BJ (cell line): ENCODE measurements at regions not wholly inside any gene's neighbourhood (a gene's known extent, or its start where the extent isn't known, plus 50 kb on each side); places are given as distances from the start of the nearest gene placed in this dataset.

ENCODE experiments used
- CTCF ChIA-PET: fragments of 350-600 bp; formaldehyde crosslinking; extraction: SDS; loops from one replicate; lab custom pipeline; 2021; ENCODE audit warnings: antibody characterized with exemption, inconsistent platforms; lab: Yijun Ruan, JAX
- POLR2A ChIA-PET: fragments of 300-600 bp; sonication (Branson Sonifier 250); formaldehyde crosslinking; extraction: SDS; loops from one replicate; lab custom pipeline; 2021; ENCODE audit warnings: antibody characterized with exemption; lab: Charles Lee
- DNase-seq: peaks from one replicate; pipeline ENCODE4 v3.0.0-alpha.2; 2011; ENCODE audit warnings: low read depth
- H3K27me3 ChIP-seq: 2 replicates; pipeline ENCODE4 v1.6.0; 2011; ENCODE audit warnings: low read length; ENCODE audit not compliant: control insufficient read depth, insufficient read depth
- H3K36me3 ChIP-seq: 2 replicates; pipeline ENCODE4 v1.5.1; 2011; ENCODE audit warnings: low read length; ENCODE audit not compliant: control insufficient read depth, insufficient read depth
- H3K4me3 ChIP-seq: 2 replicates; pipeline ENCODE4 v1.5.1; 2011; ENCODE audit warnings: low read depth, mild to moderate bottlenecking, control low read depth, low read length
- TF ChIP-seq, protein P1 (sequence below): IDR thresholded peaks from 2 replicates; pipeline ENCODE4 v1.5.1; 2011; ENCODE audit warnings: low read depth, mild to moderate bottlenecking, control low read depth, inconsistent platforms, low read length, moderate library complexity; ENCODE audit not compliant: insufficient read depth

DNA sequence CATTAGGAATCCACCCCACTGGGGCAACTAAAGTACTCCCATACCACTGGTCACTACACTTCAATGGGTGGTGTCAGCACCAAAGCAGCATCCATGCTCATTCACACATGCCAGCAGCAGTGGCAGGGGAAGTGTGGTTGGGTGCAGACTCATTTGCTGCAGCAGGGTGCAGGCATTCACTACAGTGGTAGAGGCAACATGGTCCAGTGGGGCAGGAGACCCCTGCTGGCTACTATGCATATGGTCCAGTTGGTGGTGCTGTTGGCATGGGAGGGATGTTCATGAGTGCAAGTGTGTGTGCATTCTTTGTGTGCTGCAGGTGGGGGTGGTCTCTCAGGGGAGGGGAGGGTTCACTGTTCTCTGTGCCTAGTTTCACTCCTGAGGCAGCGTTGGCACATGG is 908.4 kb upstream of the NOVA1 start:
- Histone ChIP-seq H3K27me3 (no peaks in the 10 kb centered on the region), H3K4me3 (no peak overlapping the region), H3K36me3 (no peaks in the 10 kb centered on the region)
- POLR2A ChIA-PET: no interaction called here
- no peak for DNase-seq
- TF ChIP-seq, protein P1, sequence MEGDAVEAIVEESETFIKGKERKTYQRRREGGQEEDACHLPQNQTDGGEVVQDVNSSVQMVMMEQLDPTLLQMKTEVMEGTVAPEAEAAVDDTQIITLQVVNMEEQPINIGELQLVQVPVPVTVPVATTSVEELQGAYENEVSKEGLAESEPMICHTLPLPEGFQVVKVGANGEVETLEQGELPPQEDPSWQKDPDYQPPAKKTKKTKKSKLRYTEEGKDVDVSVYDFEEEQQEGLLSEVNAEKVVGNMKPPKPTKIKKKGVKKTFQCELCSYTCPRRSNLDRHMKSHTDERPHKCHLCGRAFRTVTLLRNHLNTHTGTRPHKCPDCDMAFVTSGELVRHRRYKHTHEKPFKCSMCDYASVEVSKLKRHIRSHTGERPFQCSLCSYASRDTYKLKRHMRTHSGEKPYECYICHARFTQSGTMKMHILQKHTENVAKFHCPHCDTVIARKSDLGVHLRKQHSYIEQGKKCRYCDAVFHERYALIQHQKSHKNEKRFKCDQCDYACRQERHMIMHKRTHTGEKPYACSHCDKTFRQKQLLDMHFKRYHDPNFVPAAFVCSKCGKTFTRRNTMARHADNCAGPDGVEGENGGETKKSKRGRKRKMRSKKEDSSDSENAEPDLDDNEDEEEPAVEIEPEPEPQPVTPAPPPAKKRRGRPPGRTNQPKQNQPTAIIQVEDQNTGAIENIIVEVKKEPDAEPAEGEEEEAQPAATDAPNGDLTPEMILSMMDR: no peak
- CTCF ChIA-PET: no interaction called here

DNA sequence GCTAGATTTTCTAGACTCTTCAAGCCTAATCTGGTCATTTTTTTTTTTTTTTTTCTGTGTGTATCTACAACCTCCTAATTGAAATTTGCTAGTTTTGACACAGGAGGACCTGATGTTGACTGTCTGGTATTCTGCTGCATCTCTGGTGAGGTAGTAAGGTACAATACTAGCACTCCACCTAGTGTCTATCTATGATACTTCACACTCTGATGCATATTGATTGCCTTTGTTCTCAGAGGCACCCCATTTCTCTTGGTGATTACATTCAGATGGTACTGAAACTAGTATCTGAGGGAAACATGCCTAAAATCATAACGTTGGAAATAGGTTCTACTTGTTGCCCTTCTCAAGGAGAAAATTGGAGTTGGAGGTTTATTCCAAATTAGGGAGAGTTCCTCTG is 930.5 kb upstream of the NOVA1 start:
- CTCF ChIA-PET: no interaction called here
- H3K4me3 ChIP-seq: no peak overlapping the region
- POLR2A ChIA-PET: no interaction called here
- H3K36me3 ChIP-seq: no peaks in the 10 kb centered on the region
- H3K27me3 ChIP-seq: no peaks in the 10 kb centered on the region
- TF ChIP-seq, protein P1: no peak
- no peak for DNase-seq

DNA sequence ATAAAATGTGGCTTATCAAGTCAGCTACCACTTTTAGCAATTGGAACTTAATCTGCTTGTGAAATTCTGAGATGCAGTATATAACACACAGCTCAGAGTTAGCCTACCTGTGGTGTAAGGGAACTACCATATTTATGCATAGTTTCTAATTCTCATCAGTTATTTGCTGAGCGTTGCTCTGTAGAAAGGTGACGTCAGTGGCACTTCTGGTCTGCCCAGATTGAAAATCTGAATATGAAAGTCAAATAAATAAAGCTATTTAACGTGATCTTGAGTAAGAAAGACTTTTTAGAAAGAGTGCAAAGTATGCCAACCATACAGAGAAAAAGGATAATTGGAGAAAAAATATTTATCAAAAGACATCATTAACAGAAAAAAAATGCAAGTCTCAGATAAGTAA is 938.9 kb upstream of the NOVA1 start:
- ChIA-PET POLR2A (no interaction called here), CTCF (no interaction called here)
- no peaks in the 10 kb centered on the region for H3K27me3 ChIP-seq
- DNase-seq: no peak
- H3K4me3 ChIP-seq: no peak overlapping the region
- H3K36me3 ChIP-seq: no peaks in the 10 kb centered on the region
- TF ChIP-seq, protein P1: no peak

DNA sequence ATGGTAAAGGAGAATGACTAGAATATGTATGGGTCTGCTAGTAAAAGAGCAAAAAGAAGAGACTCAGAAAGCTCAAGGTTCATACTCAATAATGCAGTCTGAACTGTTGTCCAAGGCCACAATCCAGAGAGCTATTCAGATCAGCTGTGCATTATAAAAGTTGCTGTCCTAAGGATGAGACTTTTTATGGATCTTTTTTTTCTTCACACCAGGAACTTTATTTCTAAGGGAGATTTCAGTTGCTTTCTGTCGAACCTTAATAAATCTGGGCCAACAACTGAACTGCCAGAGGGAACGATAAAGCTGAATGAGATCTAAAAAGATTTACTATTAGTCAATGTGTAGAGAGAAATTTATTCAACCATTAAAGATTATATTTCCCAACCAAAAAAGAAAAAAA is 948.3 kb upstream of the NOVA1 start:
- H3K27me3 ChIP-seq: no peaks in the 10 kb centered on the region
- no peaks in the 10 kb centered on the region for H3K36me3 ChIP-seq
- no peak for DNase-seq
- TF ChIP-seq, protein P1: no peak
- ChIA-PET CTCF (no interaction called here), POLR2A (no interaction called here)
- H3K4me3 ChIP-seq: no peak overlapping the region

DNA sequence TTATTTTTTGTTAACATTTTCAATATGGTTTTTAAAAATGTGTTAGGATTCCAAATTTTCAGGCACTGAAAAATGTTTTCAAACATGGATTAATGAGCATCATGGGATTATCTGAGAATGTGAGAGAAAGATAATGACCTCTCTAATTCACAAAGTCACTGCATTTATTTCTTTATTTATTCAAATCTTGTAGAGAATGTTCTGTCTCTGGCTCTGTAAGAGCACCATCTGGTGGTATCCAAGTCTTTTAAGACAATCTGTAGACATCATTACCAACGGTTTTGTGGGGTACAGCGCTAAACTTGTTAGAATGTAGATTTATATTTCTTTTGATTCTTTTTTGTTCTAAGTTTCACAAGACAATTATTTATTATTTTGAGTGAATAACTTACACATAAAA is 956.0 kb upstream of the NOVA1 start:
- Histone ChIP-seq H3K36me3 (no peaks in the 10 kb centered on the region), H3K4me3 (no peak overlapping the region), H3K27me3 (no peaks in the 10 kb centered on the region)
- TF ChIP-seq, protein P1: no peak
- ChIA-PET POLR2A (no interaction called here), CTCF (no interaction called here)
- DNase-seq: no peak
